Pons (tissue), 1 donor: ENCODE measurements at regions not wholly inside any gene's neighbourhood (a gene's known extent, or its start where the extent isn't known, plus 50 kb on each side); places are given as distances from the start of the nearest gene placed in this dataset.

Experiments
- DNase-seq: peaks from one replicate; pipeline ENCODE4 v3.0.0-alpha.2; 2016; ENCODE audit warnings: low spot score

GRCh38 chr5:6166698-6167394, 211.5 kb downstream of the MED10 start:
- DNase-seq = no peak

- DNase-seq = no peak
These were observed 214.4 kb downstream of the MED10 start for GRCh38 chr5:6163913-6164312.

- no peak for DNase-seq
These were observed 216.2 kb downstream of the MED10 start for GRCh38 chr5:6162175-6162574.

- DNase-seq = no peak
These were observed 217.1 kb downstream of the MED10 start for GRCh38 chr5:6161257-6161656.

GRCh38 chr5:6159832-6160430, 218.4 kb downstream of the MED10 start:
- DNase-seq = no peak

- DNase-seq = no peak
These were observed 219.1 kb downstream of the MED10 start for GRCh38 chr5:6158974-6159831.

GRCh38 chr5:6154216-6154615, 224.1 kb downstream of the MED10 start:
- DNase-seq = no peak

- no peak for DNase-seq
These were observed 232.1 kb downstream of the MED10 start for GRCh38 chr5:6146271-6146670.

- no peak for DNase-seq
These were observed 232.6 kb downstream of the MED10 start for GRCh38 chr5:6145616-6146237.

GRCh38 chr5:6143523-6143922, 234.8 kb downstream of the MED10 start:
- DNase-seq = no peak

- DNase-seq = no peak
These were observed 236.0 kb downstream of the MED10 start for GRCh38 chr5:6142353-6142752.

GRCh38 chr5:6140219-6140618, 238.1 kb downstream of the MED10 start:
- DNase-seq = no peak

- no peak for DNase-seq
These were observed 242.4 kb downstream of the MED10 start for GRCh38 chr5:6135977-6136376.

GRCh38 chr5:6134281-6134680, 244.1 kb downstream of the MED10 start:
- no peak for DNase-seq

- DNase-seq = no peak
These were observed 252.6 kb downstream of the MED10 start for GRCh38 chr5:6125781-6126180.

- no peak for DNase-seq
These were observed 259.7 kb downstream of the MED10 start for GRCh38 chr5:6118691-6119090.

GRCh38 chr5:6117212-6117611, 261.1 kb downstream of the MED10 start:
- no peak for DNase-seq

- no peak for DNase-seq
These were observed 262.5 kb downstream of the MED10 start for GRCh38 chr5:6115852-6116251.

- no peak for DNase-seq
These were observed 265.8 kb downstream of the MED10 start for GRCh38 chr5:6112538-6112937.

- no peak for DNase-seq
These were observed 266.2 kb downstream of the MED10 start for GRCh38 chr5:6112125-6112524.

- DNase-seq = no peak
These were observed 267.2 kb downstream of the MED10 start for GRCh38 chr5:6111131-6111530.

GRCh38 chr5:6110441-6111005, 267.8 kb downstream of the MED10 start:
- no peak for DNase-seq
